CD4-positive, alpha-beta memory T cell (primary cell): ENCODE measurements at regions not wholly inside any gene's neighbourhood (a gene's known extent, or its start where the extent isn't known, plus 50 kb on each side); places are given as distances from the start of the nearest gene placed in this dataset.

ENCODE experiments used
- CTCF ChIA-PET: fragments of 350-600 bp; sonication (Branson Sonifier 250); formaldehyde crosslinking; loops from one replicate; lab custom pipeline; 2021; ENCODE audit warnings: inconsistent platforms; ENCODE audit not compliant: partially characterized antibody; lab: Charles Lee
- POLR2A ChIA-PET: fragments of 350-600 bp; sonication (Branson Sonifier 250); formaldehyde crosslinking; loops from one replicate; lab custom pipeline; 2021; ENCODE audit not compliant: partially characterized antibody; lab: Charles Lee
- DNase-seq, 5 donors: peaks; one replicate each; pipeline versions ENCODE4 v3.0.0 to v3.0.0-alpha.2; 2020 to 2022; ENCODE audit warnings: mixed read lengths in 1 of 5
- H3K27ac ChIP-seq: one replicate; pipeline ENCODE4 v1.7.0; 2013; ENCODE audit warnings: low read depth, low read length
- H3K27me3 ChIP-seq: 2 replicates; pipeline ENCODE4 v1.7.0; 2013; ENCODE audit warnings: mild to moderate bottlenecking, low read length, moderate library complexity; ENCODE audit not compliant: insufficient read depth
- H3K36me3 ChIP-seq: 2 replicates; pipeline ENCODE4 v1.7.0; 2013; ENCODE audit warnings: mild to moderate bottlenecking, low read length, moderate library complexity; ENCODE audit not compliant: insufficient read depth
- H3K4me1 ChIP-seq: 2 replicates; pipeline ENCODE4 v1.7.0; 2013; ENCODE audit warnings: mild to moderate bottlenecking, low read length, moderate library complexity; ENCODE audit not compliant: insufficient read depth
- H3K4me3 ChIP-seq, 2 donors: one replicate each; pipeline ENCODE4 v1.7.0; 2013; ENCODE audit warnings: low read length in 2 of 2, mild to moderate bottlenecking in 1 of 2
- H3K9me3 ChIP-seq, 2 donors: one replicate each; pipeline ENCODE4 v1.7.0; 2013; ENCODE audit warnings: low read length in 2 of 2, control low read depth in 1 of 2; ENCODE audit not compliant: control insufficient read depth in 1 of 2
- H3K27ac Mint-ChIP-seq, 7 donors: one replicate each; pipeline ENCODE4 v1.8.0; 2020 to 2021; ENCODE audit warnings: mixed read lengths in 7 of 7, mild to moderate bottlenecking in 6 of 7, inconsistent platforms in 3 of 7, moderate library complexity in 3 of 7
- H3K27me3 Mint-ChIP-seq, 2 donors: one replicate each; pipeline ENCODE4 v1.8.0; 2020 to 2021; ENCODE audit warnings: mixed read lengths in 2 of 2
- H3K36me3 Mint-ChIP-seq, 2 donors: one replicate each; pipeline ENCODE4 v1.8.0; 2020 to 2021; ENCODE audit warnings: mixed read lengths in 2 of 2, inconsistent platforms in 1 of 2, mild to moderate bottlenecking in 1 of 2
- H3K4me1 Mint-ChIP-seq, 4 donors: one replicate each; pipeline ENCODE4 v1.8.0; 2020 to 2021; ENCODE audit warnings: mixed read lengths in 4 of 4, mild to moderate bottlenecking in 1 of 4
- H3K4me3 Mint-ChIP-seq, 8 donors: one replicate each; pipeline ENCODE4 v1.8.0; 2020 to 2021; ENCODE audit warnings: mixed read lengths in 8 of 8, mild to moderate bottlenecking in 7 of 8, moderate library complexity in 6 of 8, inconsistent platforms in 3 of 8
- H3K9me3 Mint-ChIP-seq, 8 donors: one replicate each; pipeline ENCODE4 v1.8.0; 2020 to 2021; ENCODE audit warnings: mixed read lengths in 8 of 8, mild to moderate bottlenecking in 5 of 8, inconsistent platforms in 3 of 8, moderate library complexity in 1 of 8
- intact Hi-C: fragments of 100-400 bp; cut with micrococcal nuclease; formaldehyde crosslinking; loops from one replicate; pipeline ENCODE4 v1.15.1; 2023

DNA sequence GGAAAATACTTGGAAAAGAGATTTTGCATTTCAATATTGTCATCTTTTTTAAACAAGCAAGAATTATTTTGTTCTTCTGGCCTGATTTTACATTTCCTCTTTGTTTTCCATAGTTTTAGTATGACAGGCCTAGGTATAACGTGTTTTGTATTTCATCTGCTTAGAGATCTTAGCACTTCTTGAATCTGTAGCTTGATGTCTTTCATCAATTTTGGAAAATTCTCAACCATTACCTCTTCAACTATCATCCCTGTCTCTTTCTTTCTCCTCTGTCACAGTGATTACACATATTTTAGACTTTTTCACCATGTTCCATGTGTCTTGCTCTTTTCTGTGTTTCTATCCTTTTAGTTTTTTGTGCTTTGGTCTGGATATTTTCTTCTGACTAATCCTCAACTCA, 67.2 kb upstream of the PHACTR1 start:
- DNase-seq, result no peak
- POLR2A ChIA-PET, result no interaction called here
- Mint-ChIP-seq H3K4me1 (no peaks in the 10 kb centered on the region), H3K36me3 (no peaks in the 10 kb centered on the region), H3K27me3 (peaks cover 0 to 3% of the 10 kb centered on the region in 2 donors), H3K9me3 (peaks cover 0 to 3% (median 0%) of the 10 kb centered on the region in 8 donors), H3K27ac (no peak overlapping the region), H3K4me3 (no peak overlapping the region)
- Histone ChIP-seq H3K9me3 (no peaks in the 10 kb centered on the region), H3K4me1 (no peaks in the 10 kb centered on the region), H3K4me3 (no peak overlapping the region), H3K27me3 (no peaks in the 10 kb centered on the region), H3K27ac (no peak overlapping the region), H3K36me3 (no peaks in the 10 kb centered on the region)
- CTCF ChIA-PET, result no interaction called here
- intact Hi-C loops, result no loop called here

DNA sequence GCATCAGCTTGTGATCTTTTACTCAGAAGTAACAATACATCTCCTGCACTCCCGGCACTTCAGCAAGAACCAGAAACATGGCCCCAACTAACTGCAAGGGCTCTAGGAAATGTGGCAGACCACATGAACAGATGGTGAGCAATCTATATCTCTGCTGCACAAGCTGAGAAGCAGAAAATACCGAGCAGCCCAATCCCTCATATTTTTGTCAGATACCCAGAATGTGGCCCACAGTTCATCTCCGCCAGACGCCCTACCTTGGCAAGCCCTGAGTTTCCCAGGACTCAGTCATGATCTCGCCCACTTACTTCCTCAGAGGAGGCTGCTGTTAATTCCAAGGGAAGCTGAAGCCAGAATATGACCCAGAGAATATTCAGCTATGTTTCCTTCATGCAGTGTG, 63.1 kb upstream of the PHACTR1 start:
- H3K4me1 ChIP-seq, result no peaks in the 10 kb centered on the region
- ChIA-PET POLR2A (no interaction called here), CTCF (no interaction called here)
- no peaks in the 10 kb centered on the region for H3K27me3 ChIP-seq
- intact Hi-C loops, result no loop called here
- DNase-seq, result no peak
- no peak overlapping the region for H3K27ac ChIP-seq
- Mint-ChIP-seq H3K27ac (peak overlapping the region in 1 of 7 donors; percentile 57), H3K4me1 (peaks cover 2 to 9% (median 4%) of the 10 kb centered on the region in 4 donors), H3K36me3 (no peaks in the 10 kb centered on the region), H3K9me3 (peaks cover 0 to 3% (median 0%) of the 10 kb centered on the region in 8 donors), H3K4me3 (no peak overlapping the region), H3K27me3 (peaks cover 0 to 3% of the 10 kb centered on the region in 2 donors)
- no peaks in the 10 kb centered on the region for H3K36me3 ChIP-seq
- no peak overlapping the region for H3K4me3 ChIP-seq
- no peaks in the 10 kb centered on the region for H3K9me3 ChIP-seq

DNA sequence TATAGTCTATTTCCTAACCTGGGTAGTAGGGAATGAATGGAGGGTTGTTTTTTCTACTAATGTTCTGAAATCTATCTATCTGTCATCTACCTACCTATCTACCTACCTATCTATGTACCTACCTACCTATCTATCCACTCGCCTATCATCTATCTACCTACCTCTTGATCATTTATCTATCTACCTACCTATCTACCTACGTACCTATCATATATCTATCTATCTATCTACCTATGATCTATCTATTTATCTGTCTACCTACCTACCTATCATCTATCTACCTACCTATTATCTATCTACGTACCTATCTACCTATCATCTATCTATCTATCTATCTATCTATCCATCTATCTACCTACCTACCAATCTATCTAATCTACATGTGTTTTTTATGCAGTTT, 62.5 kb upstream of the PHACTR1 start:
- ChIA-PET CTCF (no interaction called here), POLR2A (no interaction called here)
- Mint-ChIP-seq H3K36me3 (no peaks in the 10 kb centered on the region), H3K4me1 (peaks cover 2 to 9% (median 4%) of the 10 kb centered on the region in 4 donors), H3K9me3 (peaks cover 0 to 3% (median 0%) of the 10 kb centered on the region in 8 donors), H3K4me3 (no peak overlapping the region), H3K27ac (no peak overlapping the region), H3K27me3 (peaks cover 0 to 3% of the 10 kb centered on the region in 2 donors)
- Histone ChIP-seq H3K4me3 (no peak overlapping the region), H3K27ac (no peak overlapping the region), H3K36me3 (no peaks in the 10 kb centered on the region), H3K9me3 (no peaks in the 10 kb centered on the region), H3K27me3 (no peaks in the 10 kb centered on the region), H3K4me1 (no peaks in the 10 kb centered on the region)
- DNase-seq, result no peak
- intact Hi-C loops, result no loop called here

DNA sequence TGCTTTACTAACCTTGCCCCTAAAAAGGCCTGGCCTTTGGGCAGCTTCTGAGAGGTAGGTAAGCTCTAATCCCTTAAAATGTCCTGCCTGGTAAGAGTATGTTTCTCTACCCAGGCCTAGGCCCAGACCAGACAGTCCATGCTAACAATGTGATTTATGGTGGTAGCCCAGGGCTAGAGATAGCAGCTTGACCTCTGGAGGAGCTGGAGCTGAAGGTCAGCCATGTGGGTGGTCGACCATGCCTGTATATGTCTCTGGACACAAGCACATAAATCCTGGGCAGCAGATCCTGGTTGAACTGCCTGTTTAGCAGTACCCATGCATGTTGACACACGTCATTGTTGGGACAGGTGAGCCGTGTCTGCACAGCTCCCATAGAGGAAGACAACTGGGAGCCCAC, 62.1 kb upstream of the PHACTR1 start:
- H3K9me3 ChIP-seq, result no peaks in the 10 kb centered on the region
- Mint-ChIP-seq H3K27ac (no peak overlapping the region), H3K4me3 (no peak overlapping the region), H3K9me3 (peaks cover 0 to under 1% (median 0%) of the 10 kb centered on the region in 8 donors), H3K27me3 (peaks cover 0 to 3% of the 10 kb centered on the region in 2 donors), H3K4me1 (peaks cover 2 to 9% (median 4%) of the 10 kb centered on the region in 4 donors), H3K36me3 (no peaks in the 10 kb centered on the region)
- H3K4me1 ChIP-seq, result no peaks in the 10 kb centered on the region
- H3K4me3 ChIP-seq, result no peak overlapping the region
- no peaks in the 10 kb centered on the region for H3K27me3 ChIP-seq
- POLR2A ChIA-PET, result no interaction called here
- H3K36me3 ChIP-seq, result no peaks in the 10 kb centered on the region
- H3K27ac ChIP-seq, result no peak overlapping the region
- no peak for DNase-seq
- CTCF ChIA-PET, result no interaction called here
- intact Hi-C loops, result no loop called here

DNA sequence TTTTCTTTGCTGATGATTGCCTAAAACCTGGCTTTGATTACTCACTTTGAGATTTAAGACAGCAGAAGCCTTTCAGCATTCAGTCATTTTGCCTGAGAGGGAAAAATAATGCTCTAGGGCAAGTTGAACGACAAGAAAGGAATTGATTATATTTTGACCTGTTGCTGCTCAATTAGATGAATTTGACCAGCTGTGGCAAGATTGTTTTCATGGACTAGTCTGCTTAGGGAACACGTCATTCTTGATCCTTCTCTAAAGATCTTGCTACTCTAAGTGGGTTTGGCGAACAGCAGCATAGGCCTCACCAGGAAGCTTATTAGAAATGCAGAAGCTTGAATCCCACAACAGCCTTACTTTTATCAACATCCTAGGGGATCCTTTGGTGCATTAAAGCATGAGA, 59.7 kb upstream of the PHACTR1 start:
- Histone ChIP-seq H3K4me1 (no peaks in the 10 kb centered on the region), H3K4me3 (no peak overlapping the region), H3K27me3 (no peaks in the 10 kb centered on the region), H3K27ac (no peak overlapping the region), H3K9me3 (no peaks in the 10 kb centered on the region), H3K36me3 (no peaks in the 10 kb centered on the region)
- H3K4me1 Mint-ChIP-seq, result peaks cover 2 to 9% (median 4%) of the 10 kb centered on the region in 4 donors
- no peak overlapping the region for H3K27ac Mint-ChIP-seq
- ChIA-PET CTCF (no interaction called here), POLR2A (interaction anchor here (0.6 kb wide), 1 partner anchor 398 kb away, joined by 3 read pairs; no protein-coding TSS in a partner anchor)
- peaks cover 0 to 1% of the 10 kb centered on the region in 2 donors for H3K27me3 Mint-ChIP-seq
- intact Hi-C loops, result no loop called here
- DNase-seq, result no peak
- no peak overlapping the region for H3K4me3 Mint-ChIP-seq
- no peaks in the 10 kb centered on the region for H3K36me3 Mint-ChIP-seq
- no peaks in the 10 kb centered on the region for H3K9me3 Mint-ChIP-seq

DNA sequence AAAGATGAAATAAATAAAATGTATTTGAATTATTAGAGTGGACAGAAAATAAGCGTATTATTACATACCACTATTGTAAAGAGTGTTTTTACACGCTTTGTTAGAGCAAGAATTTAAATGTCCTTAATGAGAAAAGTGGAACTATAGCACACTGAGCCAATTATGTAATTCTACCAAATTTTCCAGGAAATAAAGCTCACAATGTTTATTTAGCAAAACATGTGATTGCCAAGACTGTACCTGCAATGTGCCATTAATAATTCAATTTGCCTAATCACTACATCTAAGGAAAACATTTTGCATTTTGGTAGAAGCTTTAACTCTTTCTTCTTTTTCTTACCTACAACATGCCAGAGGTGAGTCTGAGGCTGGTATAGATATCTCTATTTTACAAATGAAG, 58.7 kb upstream of the PHACTR1 start:
- Mint-ChIP-seq H3K4me1 (peaks cover 2 to 9% (median 4%) of the 10 kb centered on the region in 4 donors), H3K27me3 (peaks cover 0 to 1% of the 10 kb centered on the region in 2 donors), H3K27ac (no peak overlapping the region), H3K4me3 (no peak overlapping the region), H3K9me3 (no peaks in the 10 kb centered on the region), H3K36me3 (no peaks in the 10 kb centered on the region)
- Histone ChIP-seq H3K27me3 (no peaks in the 10 kb centered on the region), H3K4me3 (no peak overlapping the region), H3K36me3 (no peaks in the 10 kb centered on the region), H3K4me1 (no peaks in the 10 kb centered on the region), H3K9me3 (no peaks in the 10 kb centered on the region), H3K27ac (no peak overlapping the region)
- no peak for DNase-seq
- ChIA-PET CTCF (no interaction called here), POLR2A (no interaction called here)
- intact Hi-C loops, result no loop called here

DNA sequence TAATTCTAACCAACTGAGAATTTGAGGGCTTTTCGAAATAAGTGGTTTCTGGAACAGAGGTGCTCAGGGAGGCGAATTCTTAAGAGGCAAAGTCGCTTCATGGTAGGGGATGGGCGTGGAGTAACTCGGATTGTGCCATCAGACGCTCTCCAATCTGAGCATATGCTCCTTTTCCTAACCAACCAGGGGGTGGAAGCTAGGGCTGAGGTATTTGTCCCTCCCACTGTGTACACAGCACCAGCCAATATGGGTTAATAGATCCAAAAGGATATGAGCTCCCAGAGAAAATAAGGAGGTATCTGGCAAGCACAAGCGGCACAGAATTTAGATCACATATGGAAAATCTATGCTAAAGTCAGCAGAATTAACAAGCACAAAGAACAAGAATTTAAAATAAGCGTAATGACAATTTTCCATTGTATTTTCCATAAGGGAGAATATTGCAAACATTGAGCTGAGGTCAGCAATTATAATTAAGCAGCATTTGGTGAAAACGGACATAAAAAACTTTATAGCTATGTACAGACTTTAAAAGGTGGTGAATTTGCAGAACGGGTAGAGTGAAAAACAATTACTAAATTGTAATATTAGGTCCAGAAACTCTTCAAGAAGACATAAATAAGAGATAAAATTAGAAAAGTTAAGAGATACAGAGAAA, 55.0 kb upstream of the PHACTR1 start:
- CTCF ChIA-PET, result no interaction called here
- no peak overlapping the region for H3K4me3 ChIP-seq
- no peaks in the 10 kb centered on the region for H3K27me3 Mint-ChIP-seq
- no peak overlapping the region for H3K27ac ChIP-seq
- no peak overlapping the region for H3K4me3 Mint-ChIP-seq
- no peaks in the 10 kb centered on the region for H3K4me1 Mint-ChIP-seq
- no peaks in the 10 kb centered on the region for H3K4me1 ChIP-seq
- no peaks in the 10 kb centered on the region for H3K27me3 ChIP-seq
- POLR2A ChIA-PET, result no interaction called here
- intact Hi-C loops, result no loop called here
- no peaks in the 10 kb centered on the region for H3K9me3 Mint-ChIP-seq
- H3K36me3 Mint-ChIP-seq, result no peaks in the 10 kb centered on the region
- DNase-seq, result no peak
- H3K36me3 ChIP-seq, result no peaks in the 10 kb centered on the region
- H3K9me3 ChIP-seq, result no peaks in the 10 kb centered on the region
- H3K27ac Mint-ChIP-seq, result peak overlapping the region in 1 of 7 donors; percentile 62
